CD14-positive monocyte (primary cell): ENCODE measurements at regions not wholly inside any gene's neighbourhood (a gene's known extent, or its start where the extent isn't known, plus 50 kb on each side); places are given as distances from the start of the nearest gene placed in this dataset.

ENCODE experiments used
- DNase-seq, 3 donors: peaks; one replicate each; pipeline ENCODE4 v3.0.0-alpha.2; 2011 to 2022
- H2AFZ ChIP-seq: 2 replicates; pipeline ENCODE4 v1.6.0; 2012; ENCODE audit warnings: mild to moderate bottlenecking, low read depth, low read length, inconsistent platforms; ENCODE audit not compliant: insufficient read depth, poor library complexity, severe bottlenecking
- H3K27ac ChIP-seq, 2 donors: 1 replicate in 1 of 2; 2 replicates in 1 of 2; pipeline ENCODE4 v1.5.1; 2012 to 2013; ENCODE audit warnings: low read length in 2 of 2, control low read depth in 1 of 2, inconsistent platforms in 1 of 2, low read depth in 1 of 2, mild to moderate bottlenecking in 1 of 2
- H3K27me3 ChIP-seq, 2 donors: one replicate each; pipeline versions ENCODE4 v1.6.0 to v1.6.1; 2011 to 2013; ENCODE audit warnings: low read length in 2 of 2; ENCODE audit not compliant: control insufficient read depth in 2 of 2, insufficient read depth in 2 of 2
- H3K36me3 ChIP-seq, 2 donors: replicated peaks in 1 of 2; 1 replicate in 1 of 2; 2 replicates in 1 of 2; pipeline versions ENCODE4 v1.5.1 to v1.6.1; 2012 to 2013; ENCODE audit warnings: low read length in 2 of 2, control low read depth in 1 of 2, inconsistent platforms in 1 of 2, mild to moderate bottlenecking in 1 of 2; ENCODE audit not compliant: insufficient read depth in 2 of 2, control insufficient read depth in 1 of 2
- H3K4me1 ChIP-seq, 2 donors: 1 replicate in 1 of 2; 2 replicates in 1 of 2; pipeline versions ENCODE4 v1.5.1 to v1.6.1; 2012 to 2013; ENCODE audit warnings: low read length in 2 of 2, control low read depth in 1 of 2, inconsistent platforms in 1 of 2, mild to moderate bottlenecking in 1 of 2, moderate library complexity in 1 of 2; ENCODE audit not compliant: insufficient read depth in 2 of 2, control insufficient read depth in 1 of 2
- H3K4me2 ChIP-seq: replicated peaks from 2 replicates; pipeline ENCODE3; 2012; ENCODE audit warnings: low read length, moderate library complexity, mild to moderate bottlenecking; ENCODE audit not compliant: poor library complexity, severe bottlenecking; ENCODE audit errors: extremely low read depth
- H3K4me3 ChIP-seq, 3 experiments: fragments of 200-600 bp in 1 of 3; sonication (generic) in 1 of 3; replicated peaks in 1 of 3; 1 replicate in 2 of 3; 2 replicates in 1 of 3; pipeline ENCODE4 v1.5.1; 2011 to 2013; ENCODE audit warnings: low read length in 3 of 3, mild to moderate bottlenecking in 3 of 3, control low read depth in 2 of 3, low read depth in 2 of 3, inconsistent platforms in 1 of 3, moderate library complexity in 1 of 3
- H3K79me2 ChIP-seq: 2 replicates; pipeline ENCODE4 v1.6.0; 2012; ENCODE audit warnings: mild to moderate bottlenecking, control low read depth, inconsistent platforms, low read length, moderate library complexity; ENCODE audit not compliant: insufficient read depth
- H3K9ac ChIP-seq: 2 replicates; pipeline ENCODE4 v1.6.0; 2017; ENCODE audit warnings: low read length, mild to moderate bottlenecking; ENCODE audit not compliant: insufficient read depth, poor library complexity, severe bottlenecking
- H3K9me3 ChIP-seq, 2 donors: replicated peaks in 1 of 2; 1 replicate in 1 of 2; 2 replicates in 1 of 2; pipeline versions ENCODE4 v1.5.1 to v1.6.1; 2012 to 2013; ENCODE audit warnings: low read length in 2 of 2, control low read depth in 1 of 2; ENCODE audit not compliant: control insufficient read depth in 1 of 2, insufficient read depth in 1 of 2
- H4K20me1 ChIP-seq: 2 replicates; pipeline ENCODE4 v1.6.0; 2012; ENCODE audit warnings: mild to moderate bottlenecking, low read length, control low read depth, moderate library complexity; ENCODE audit not compliant: insufficient read depth
- H3K27ac Mint-ChIP-seq, 7 donors: one replicate each; pipeline ENCODE4 v1.8.0; 2020; ENCODE audit warnings: mild to moderate bottlenecking in 7 of 7, mixed read lengths in 7 of 7, moderate library complexity in 6 of 7, inconsistent platforms in 2 of 7
- H3K27me3 Mint-ChIP-seq, 3 donors: one replicate each; pipeline ENCODE4 v1.8.0; 2021 to 2022; ENCODE audit warnings: low read depth in 3 of 3, mild to moderate bottlenecking in 3 of 3, mixed read lengths in 3 of 3, moderate library complexity in 3 of 3, inconsistent platforms in 1 of 3
- H3K36me3 Mint-ChIP-seq, 2 donors: one replicate each; pipeline ENCODE4 v1.8.0; 2020; ENCODE audit warnings: mixed read lengths in 2 of 2, inconsistent platforms in 1 of 2, mild to moderate bottlenecking in 1 of 2
- H3K4me1 Mint-ChIP-seq: one replicate; pipeline ENCODE4 v1.8.0; 2020; ENCODE audit warnings: mild to moderate bottlenecking, mixed read lengths
- H3K4me3 Mint-ChIP-seq, 2 donors: one replicate each; pipeline ENCODE4 v1.8.0; 2020; ENCODE audit warnings: mild to moderate bottlenecking in 2 of 2, mixed read lengths in 2 of 2, moderate library complexity in 1 of 2
- H3K9me3 Mint-ChIP-seq, 7 donors: one replicate each; pipeline ENCODE4 v1.8.0; 2020 to 2022; ENCODE audit warnings: mixed read lengths in 7 of 7, mild to moderate bottlenecking in 6 of 7, moderate library complexity in 6 of 7, inconsistent platforms in 2 of 7
- WGBS: methylation state at CpG from one replicate; pipeline ENCODE4 v1.1.5; 2013; ENCODE audit warnings: missing lambda C conversion rate; ENCODE audit not compliant: insufficient coverage; 5-methylcytosine and 5-hydroxymethylcytosine counted together
- intact Hi-C, 2 donors: fragments of 100-400 bp; cut with micrococcal nuclease; formaldehyde crosslinking; loops; one replicate each; pipeline versions ENCODE4 v1.15.0 to v1.15.1; 2023
- TF ChIP-seq, protein P1 (sequence below): fragments of 200-600 bp; IDR thresholded peaks from one replicate; pipeline ENCODE4 v1.8.0; 2022; ENCODE audit warnings: antibody characterized with exemption, mild to moderate bottlenecking

DNA sequence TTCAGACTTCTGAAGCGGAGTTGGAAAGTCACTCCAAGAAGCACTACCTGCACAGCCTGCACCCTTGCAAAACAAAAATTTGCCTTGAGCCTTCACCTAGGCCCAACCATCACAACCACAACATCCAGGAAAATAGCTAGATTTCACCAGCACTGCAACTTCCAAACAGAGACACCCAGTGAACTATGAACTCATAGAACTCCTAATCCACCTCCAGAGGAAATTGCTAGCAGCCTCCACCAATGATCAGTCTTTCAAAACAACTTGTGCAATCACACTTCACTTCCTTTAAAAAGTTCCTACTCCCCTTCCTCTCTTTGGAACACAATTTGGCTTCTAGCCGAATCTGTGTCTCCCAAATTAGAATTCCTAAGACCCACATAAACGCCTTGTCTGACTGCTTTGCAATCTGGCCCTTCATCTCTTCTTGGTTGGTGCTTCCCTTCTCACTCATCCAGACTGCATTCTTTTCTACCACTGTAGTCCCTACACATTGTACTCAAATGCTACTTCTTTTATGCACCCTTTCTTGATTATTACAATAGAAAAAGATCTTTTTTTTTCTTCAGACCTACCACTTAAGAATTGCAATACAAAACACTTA lies 489.2 kb upstream of the ARGLU1 start:
- no peaks in the 10 kb centered on the region for H3K4me1 Mint-ChIP-seq
- WGBS = 67% methylated on average over 3 of the region's 3 CpGs
- H3K27ac Mint-ChIP-seq = no peak overlapping the region
- intact Hi-C loops = no loop called here
- no peak overlapping the region for H3K27ac ChIP-seq
- no peaks in the 10 kb centered on the region for H3K36me3 Mint-ChIP-seq
- no peaks in the 10 kb centered on the region for H3K27me3 ChIP-seq
- H3K36me3 ChIP-seq = no peaks in the 10 kb centered on the region
- no peak overlapping the region for H3K4me3 Mint-ChIP-seq
- no peaks in the 10 kb centered on the region for H3K79me2 ChIP-seq
- no peaks in the 10 kb centered on the region for H3K27me3 Mint-ChIP-seq
- H2AFZ ChIP-seq = no peak overlapping the region
- H3K4me3 ChIP-seq = no peak overlapping the region
- TF ChIP-seq, protein P1, sequence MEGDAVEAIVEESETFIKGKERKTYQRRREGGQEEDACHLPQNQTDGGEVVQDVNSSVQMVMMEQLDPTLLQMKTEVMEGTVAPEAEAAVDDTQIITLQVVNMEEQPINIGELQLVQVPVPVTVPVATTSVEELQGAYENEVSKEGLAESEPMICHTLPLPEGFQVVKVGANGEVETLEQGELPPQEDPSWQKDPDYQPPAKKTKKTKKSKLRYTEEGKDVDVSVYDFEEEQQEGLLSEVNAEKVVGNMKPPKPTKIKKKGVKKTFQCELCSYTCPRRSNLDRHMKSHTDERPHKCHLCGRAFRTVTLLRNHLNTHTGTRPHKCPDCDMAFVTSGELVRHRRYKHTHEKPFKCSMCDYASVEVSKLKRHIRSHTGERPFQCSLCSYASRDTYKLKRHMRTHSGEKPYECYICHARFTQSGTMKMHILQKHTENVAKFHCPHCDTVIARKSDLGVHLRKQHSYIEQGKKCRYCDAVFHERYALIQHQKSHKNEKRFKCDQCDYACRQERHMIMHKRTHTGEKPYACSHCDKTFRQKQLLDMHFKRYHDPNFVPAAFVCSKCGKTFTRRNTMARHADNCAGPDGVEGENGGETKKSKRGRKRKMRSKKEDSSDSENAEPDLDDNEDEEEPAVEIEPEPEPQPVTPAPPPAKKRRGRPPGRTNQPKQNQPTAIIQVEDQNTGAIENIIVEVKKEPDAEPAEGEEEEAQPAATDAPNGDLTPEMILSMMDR = no peak
- no peak for DNase-seq
- H3K9ac ChIP-seq = no peak overlapping the region
- H4K20me1 ChIP-seq = no peaks in the 10 kb centered on the region
- no peaks in the 10 kb centered on the region for H3K4me1 ChIP-seq
- no peak overlapping the region for H3K4me2 ChIP-seq
- H3K9me3 ChIP-seq = peaks cover 12 to 14% of the 10 kb centered on the region in 2 donors
- H3K9me3 Mint-ChIP-seq = peaks cover 8 to 23% (median 14%) of the 10 kb centered on the region in 7 donors

DNA sequence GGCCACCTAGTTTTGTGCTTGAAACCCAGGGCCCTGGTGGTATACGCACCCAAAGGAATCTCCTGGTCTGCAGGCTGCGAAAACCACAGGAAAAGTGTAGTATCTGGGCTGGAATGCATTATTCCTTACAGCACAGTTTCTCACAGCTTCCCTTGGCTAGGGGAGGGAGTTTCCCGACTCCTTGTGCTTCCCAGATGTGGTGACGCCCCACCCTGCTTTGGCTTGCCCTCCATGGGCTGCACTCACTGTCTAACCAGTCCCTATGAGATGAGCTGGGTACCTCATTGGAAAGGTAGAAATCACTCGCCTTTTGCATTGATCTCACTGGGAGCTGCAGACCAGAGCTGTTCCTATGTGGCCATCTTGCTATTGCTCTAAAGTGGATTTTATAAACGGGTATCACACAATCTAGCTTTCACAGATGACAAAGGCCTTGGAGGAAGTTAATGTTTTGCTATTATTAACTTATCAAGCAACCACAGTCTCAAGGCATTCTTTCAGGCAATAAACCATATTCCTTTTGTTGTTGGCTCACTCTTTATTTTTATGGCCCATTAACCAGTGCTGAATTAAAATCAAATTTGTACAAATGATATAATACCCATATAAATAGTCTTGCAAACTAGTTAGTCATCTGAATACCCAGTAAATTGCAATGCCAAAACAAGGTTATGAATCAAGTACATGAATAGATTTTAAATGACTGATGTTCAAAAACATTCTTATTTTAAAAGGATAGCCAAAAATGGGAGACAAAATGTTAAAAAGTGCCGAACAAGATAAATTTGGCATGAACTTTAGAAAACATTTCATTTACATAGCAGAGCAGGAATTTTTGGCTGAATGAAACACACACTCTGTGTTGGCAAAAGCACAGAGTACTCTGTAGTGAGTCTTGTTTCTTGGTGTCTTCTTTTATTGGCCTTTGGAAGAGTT lies 475.4 kb upstream of the ARGLU1 start:
- H3K36me3 ChIP-seq = no peaks in the 10 kb centered on the region
- peaks cover 7 to 18% of the 10 kb centered on the region in 2 donors for H3K9me3 ChIP-seq
- H3K4me1 ChIP-seq = no peaks in the 10 kb centered on the region
- Mint-ChIP-seq H3K9me3 (peaks cover 5 to 29% (median 19%) of the 10 kb centered on the region in 7 donors), H3K27me3 (no peaks in the 10 kb centered on the region), H3K4me3 (no peak overlapping the region), H3K36me3 (no peaks in the 10 kb centered on the region), H3K27ac (no peak overlapping the region), H3K4me1 (no peaks in the 10 kb centered on the region)
- 92% methylated on average over 4 of the region's 7 CpGs for WGBS
- intact Hi-C loops = no loop called here
- H3K4me3 ChIP-seq = no peak overlapping the region
- TF ChIP-seq, protein P1 = no peak
- H3K79me2 ChIP-seq = no peaks in the 10 kb centered on the region
- DNase-seq = no peak
- no peaks in the 10 kb centered on the region for H4K20me1 ChIP-seq
- no peak overlapping the region for H2AFZ ChIP-seq
- no peak overlapping the region for H3K27ac ChIP-seq
- H3K27me3 ChIP-seq = no peaks in the 10 kb centered on the region
- no peak overlapping the region for H3K4me2 ChIP-seq
- H3K9ac ChIP-seq = no peak overlapping the region
